DMS79 treated with DMSO at 0.1 percent for 48 hours (cell line): ENCODE measurements at regions not wholly inside any gene's neighbourhood (a gene's known extent, or its start where the extent isn't known, plus 50 kb on each side); places are given as distances from the start of the nearest gene placed in this dataset.

Experiments
- DNase-seq: peaks from one replicate; lab custom pipeline; 2025; lab: John Stamatoyannopoulos, UW

GRCh38 chr15:66848686-66849392 lies 146.8 kb downstream of the SMAD6 start:
- no peak for DNase-seq

GRCh38 chr15:66849393-66849745 lies 147.3 kb downstream of the SMAD6 start:
- DNase-seq, result no peak

DNA sequence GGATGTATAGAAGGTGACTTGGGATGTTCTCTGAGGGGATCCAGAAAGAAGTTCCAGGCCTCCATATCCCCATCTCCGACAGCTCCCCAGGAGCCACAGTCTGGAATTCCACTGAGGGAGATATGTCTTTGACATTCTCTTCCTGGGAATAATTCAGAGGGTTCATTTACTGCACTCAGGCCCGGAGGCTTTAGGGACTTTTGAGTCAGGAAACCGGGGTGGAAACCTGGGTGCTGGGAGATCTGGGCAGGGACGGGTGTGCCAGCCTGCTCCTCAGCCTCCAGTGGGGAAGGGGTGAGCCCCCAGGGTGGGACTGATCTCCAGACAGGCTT lies 147.7 kb downstream of the SMAD6 start:
- no peak for DNase-seq

DNA sequence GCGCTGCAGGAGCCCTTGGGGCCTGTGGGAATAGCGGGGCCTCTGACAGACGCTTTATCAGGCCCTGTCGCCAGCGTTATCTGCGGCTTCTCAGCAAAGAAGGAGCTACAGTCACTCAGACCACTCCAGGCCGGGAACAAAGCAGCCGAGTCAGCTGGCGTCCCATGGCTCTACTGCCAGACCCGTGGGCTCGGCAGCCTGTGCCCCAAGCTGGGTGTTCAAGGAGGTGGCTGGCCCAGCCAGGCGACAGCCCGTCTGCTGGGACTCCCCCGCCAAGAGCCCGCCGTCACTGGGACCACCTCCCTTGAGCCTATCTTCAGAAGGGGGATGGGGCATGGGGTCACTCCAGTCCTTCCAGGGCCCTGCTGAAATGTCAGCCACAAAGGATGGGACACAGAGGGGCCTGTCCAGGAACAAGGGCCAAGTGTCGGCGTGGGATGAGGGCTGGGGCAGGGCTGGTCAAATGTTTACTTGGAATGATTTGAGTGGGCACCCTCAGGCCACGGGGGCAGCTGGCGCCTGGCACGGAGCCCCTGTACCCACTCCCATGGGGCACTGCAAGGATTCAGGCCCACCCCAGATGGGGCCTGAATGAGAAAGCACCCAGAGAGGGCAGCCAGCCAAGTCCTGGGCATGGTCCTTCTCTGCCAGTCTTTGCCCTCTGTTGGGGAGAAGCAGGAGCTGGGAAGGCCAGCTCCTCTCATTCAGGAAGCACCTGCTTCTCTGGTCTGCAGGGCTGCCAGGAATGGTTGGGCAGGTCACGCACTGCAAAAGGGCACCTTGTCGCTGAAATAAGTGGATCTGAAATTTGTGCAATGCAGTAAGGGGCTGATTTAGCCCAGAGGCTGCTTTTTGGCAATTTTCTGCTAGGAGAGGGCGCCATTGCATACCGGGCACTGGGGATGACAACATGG lies 148.3 kb downstream of the SMAD6 start:
- DNase-seq, result no peak

- no peak for DNase-seq
Observed at GRCh38 chr15:66850996-66851310, 148.9 kb downstream of the SMAD6 start.

- peak; percentile 51 for DNase-seq
Observed at GRCh38 chr15:66851311-66852063, 149.5 kb downstream of the SMAD6 start.

GRCh38 chr15:66852064-66852905 lies 150.2 kb downstream of the SMAD6 start:
- DNase-seq, result no peak

DNA sequence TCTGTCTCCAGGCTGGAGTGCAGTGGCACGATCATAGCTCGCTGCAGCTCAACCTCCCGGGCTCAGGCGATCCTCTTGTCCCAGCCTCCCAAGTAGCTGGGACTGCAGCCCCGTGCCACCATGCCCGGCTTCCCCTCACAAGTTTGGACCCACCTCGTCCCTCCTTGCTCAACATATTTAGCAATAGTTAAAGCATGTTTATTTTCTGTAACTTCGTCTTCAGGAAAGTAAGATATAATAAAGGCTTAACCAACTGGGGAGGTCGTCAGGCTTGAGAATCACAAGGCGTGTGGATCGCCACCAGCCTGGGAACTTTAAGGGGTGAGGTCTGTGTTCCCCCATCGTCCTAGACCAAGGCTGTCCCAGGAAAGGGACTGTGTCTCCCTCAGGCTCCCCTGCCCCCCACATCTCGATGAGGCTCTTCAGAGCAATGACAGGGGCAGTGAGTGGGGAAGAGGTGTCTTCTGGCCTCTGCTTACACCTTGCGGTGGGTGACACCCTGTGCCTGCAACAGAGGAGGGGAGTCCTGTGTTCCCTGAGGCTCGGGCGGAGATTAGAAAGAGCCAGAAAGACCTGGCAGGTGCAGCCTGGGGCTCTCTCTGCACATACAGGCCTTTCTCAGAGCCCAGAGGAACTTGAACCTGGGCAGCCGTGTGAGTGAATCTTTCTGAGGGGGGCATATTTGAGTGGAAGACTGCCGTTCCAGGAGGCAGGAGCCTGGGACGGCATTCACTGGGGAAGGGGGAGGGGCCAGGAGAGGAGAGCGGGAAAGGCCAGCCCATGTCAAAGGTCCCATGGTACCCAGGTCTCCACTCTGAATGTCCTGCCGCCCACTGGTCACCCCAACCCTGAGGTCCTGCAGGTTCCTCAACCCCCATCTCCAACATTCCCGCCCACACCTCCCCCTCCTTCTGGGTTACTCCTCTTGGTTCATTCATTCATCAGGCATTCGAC lies 152.3 kb downstream of the SMAD6 start:
- no peak for DNase-seq

DNA sequence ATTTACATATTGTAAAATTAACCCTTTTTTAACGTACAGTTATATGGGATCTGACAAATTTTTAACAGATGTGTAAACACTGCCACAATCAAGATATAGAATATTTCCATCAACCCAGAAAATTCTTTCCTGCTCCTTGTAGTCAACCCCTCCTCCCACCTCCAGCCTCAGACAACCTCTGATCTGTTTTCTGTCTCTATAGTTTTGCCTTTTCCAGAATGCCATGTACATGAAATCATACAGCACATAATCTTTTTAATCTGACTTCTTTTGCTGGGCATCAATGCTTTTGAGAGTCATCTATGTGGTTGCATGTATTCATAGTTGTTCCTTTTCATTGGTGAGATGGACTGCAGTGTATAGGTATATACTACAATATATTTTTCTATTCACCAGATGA lies 153.0 kb downstream of the SMAD6 start:
- no peak for DNase-seq

GRCh38 chr15:66857694-66858093 lies 155.7 kb downstream of the SMAD6 start:
- no peak for DNase-seq

GRCh38 chr15:66858423-66859207 lies 156.6 kb downstream of the SMAD6 start:
- no peak for DNase-seq

- no peak for DNase-seq
Observed at GRCh38 chr15:66859688-66860253, 157.7 kb downstream of the SMAD6 start.

- no peak for DNase-seq
Observed at GRCh38 chr15:66860844-66861243, 158.8 kb downstream of the SMAD6 start.

- DNase-seq, result no peak
Observed at GRCh38 chr15:66862111-66862939, 160.3 kb downstream of the SMAD6 start.

DNA sequence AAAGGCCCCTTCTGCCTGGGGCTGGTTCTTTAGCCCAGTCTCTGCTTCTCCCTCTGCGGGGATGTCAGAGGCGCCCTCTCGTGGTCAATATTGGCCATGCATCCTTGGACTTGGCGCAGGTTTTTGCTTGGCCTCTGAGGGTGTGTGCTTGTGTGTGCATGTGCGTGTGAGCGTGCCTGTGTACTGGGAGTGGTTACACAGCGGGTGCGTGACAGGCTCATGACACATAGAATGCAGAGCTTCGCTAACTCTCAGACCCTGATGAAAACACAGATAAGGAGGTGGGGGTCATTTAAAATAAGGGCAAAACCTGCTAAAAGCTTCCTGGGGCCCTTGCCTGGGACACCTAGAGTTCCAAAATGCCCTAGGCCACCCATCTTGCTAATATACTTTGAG lies 160.9 kb downstream of the SMAD6 start:
- no peak for DNase-seq

- DNase-seq, result no peak
Observed at GRCh38 chr15:66863390-66864085, 161.5 kb downstream of the SMAD6 start.

- no peak for DNase-seq
Observed at GRCh38 chr15:66864086-66864830, 162.2 kb downstream of the SMAD6 start.
